Cardiac muscle cell (in vitro differentiated cells and primary cell): ENCODE measurements at regions not wholly inside any gene's neighbourhood (a gene's known extent, or its start where the extent isn't known, plus 50 kb on each side); places are given as distances from the start of the nearest gene placed in this dataset.
"Not testable (repeated sequence)": the region's sequence is repeated elsewhere in the genome, so short reads cannot be mapped to it uniquely, and the experiment has no call there.

Experiments
- DNase-seq, 2 donors: peaks; one replicate each; pipeline versions ENCODE4 v3.0.0 to v3.0.0-alpha.2; 2010 to 2017; ENCODE audit warnings: low read depth in 1 of 2, low spot score in 1 of 2
- H3K27ac ChIP-seq: fragments of 200-600 bp; sonication (generic); 2 replicates; pipeline ENCODE4 v1.5.1; 2016
- H3K27me3 ChIP-seq: fragments of 200-600 bp; sonication (generic); 2 replicates; pipeline ENCODE4 v1.6.0; 2016; ENCODE audit warnings: control low read depth
- H3K36me3 ChIP-seq: fragments of 200-600 bp; sonication (generic); 2 replicates; pipeline ENCODE4 v1.5.1; 2016; ENCODE audit warnings: control low read depth
- H3K4me1 ChIP-seq: fragments of 200-600 bp; sonication (generic); 2 replicates; pipeline ENCODE4 v1.8.1; 2017; ENCODE audit warnings: low read depth, mild to moderate bottlenecking, mixed run types
- H3K4me3 ChIP-seq: fragments of 200-600 bp; sonication (generic); 2 replicates; pipeline ENCODE4 v1.5.1; 2016; ENCODE audit warnings: mild to moderate bottlenecking
- H3K9me3 ChIP-seq: fragments of 200-600 bp; sonication (generic); 2 replicates; pipeline ENCODE4 v1.5.1; 2017; ENCODE audit warnings: low read depth, mild to moderate bottlenecking, control low read depth
- TF ChIP-seq, protein P1 (sequence below): IDR thresholded peaks from 2 replicates; pipeline ENCODE4 v1.5.1; 2012; ENCODE audit warnings: low read depth, mild to moderate bottlenecking, low read length

- H3K4me1 ChIP-seq: no peaks in the 10 kb centered on the region
- H3K27me3 ChIP-seq: no peaks in the 10 kb centered on the region
- TF ChIP-seq, protein P1, sequence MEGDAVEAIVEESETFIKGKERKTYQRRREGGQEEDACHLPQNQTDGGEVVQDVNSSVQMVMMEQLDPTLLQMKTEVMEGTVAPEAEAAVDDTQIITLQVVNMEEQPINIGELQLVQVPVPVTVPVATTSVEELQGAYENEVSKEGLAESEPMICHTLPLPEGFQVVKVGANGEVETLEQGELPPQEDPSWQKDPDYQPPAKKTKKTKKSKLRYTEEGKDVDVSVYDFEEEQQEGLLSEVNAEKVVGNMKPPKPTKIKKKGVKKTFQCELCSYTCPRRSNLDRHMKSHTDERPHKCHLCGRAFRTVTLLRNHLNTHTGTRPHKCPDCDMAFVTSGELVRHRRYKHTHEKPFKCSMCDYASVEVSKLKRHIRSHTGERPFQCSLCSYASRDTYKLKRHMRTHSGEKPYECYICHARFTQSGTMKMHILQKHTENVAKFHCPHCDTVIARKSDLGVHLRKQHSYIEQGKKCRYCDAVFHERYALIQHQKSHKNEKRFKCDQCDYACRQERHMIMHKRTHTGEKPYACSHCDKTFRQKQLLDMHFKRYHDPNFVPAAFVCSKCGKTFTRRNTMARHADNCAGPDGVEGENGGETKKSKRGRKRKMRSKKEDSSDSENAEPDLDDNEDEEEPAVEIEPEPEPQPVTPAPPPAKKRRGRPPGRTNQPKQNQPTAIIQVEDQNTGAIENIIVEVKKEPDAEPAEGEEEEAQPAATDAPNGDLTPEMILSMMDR: no peak
- H3K27ac ChIP-seq: no peak overlapping the region
- DNase-seq: no peak
- no peak overlapping the region for H3K4me3 ChIP-seq
- H3K9me3 ChIP-seq: no peaks in the 10 kb centered on the region
- no peaks in the 10 kb centered on the region for H3K36me3 ChIP-seq
These were observed 1686.8 kb downstream of the LRRC4C start for GRCh38 chr11:39772525-39773137.

- DNase-seq: no peak
- TF ChIP-seq, protein P1: no peak
- Histone ChIP-seq H3K36me3 (no peaks in the 10 kb centered on the region), H3K27ac (no peak overlapping the region), H3K4me1 (no peaks in the 10 kb centered on the region), H3K4me3 (no peak overlapping the region), H3K27me3 (no peaks in the 10 kb centered on the region), H3K9me3 (no peaks in the 10 kb centered on the region)
These were observed 1691.2 kb downstream of the LRRC4C start for GRCh38 chr11:39768214-39768613.

DNA sequence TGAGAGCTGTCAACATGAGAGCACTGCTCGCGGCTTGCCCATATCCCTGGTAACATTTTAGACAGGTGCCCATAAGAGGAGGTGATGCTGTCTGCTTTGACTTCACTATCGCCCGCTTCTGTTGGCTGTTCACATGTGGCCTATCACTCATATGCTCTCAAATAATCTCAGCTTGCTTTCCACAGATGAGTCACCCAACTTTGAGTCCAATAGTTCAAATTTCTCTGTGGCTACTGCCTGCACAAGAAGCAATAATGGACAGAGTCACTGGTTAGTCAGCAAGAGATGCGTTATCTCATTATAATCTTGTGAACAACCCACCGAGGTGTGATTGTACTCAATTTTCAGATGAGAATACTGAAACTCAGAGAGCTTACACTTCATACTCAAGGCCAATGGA, 1714.1 kb downstream of the LRRC4C start:
- Histone ChIP-seq H3K36me3 (no peaks in the 10 kb centered on the region), H3K4me3 (no peak overlapping the region), H3K27me3 (no peaks in the 10 kb centered on the region), H3K9me3 (no peaks in the 10 kb centered on the region), H3K4me1 (no peaks in the 10 kb centered on the region), H3K27ac (no peak overlapping the region)
- TF ChIP-seq, protein P1: no peak
- DNase-seq: no peak

DNA sequence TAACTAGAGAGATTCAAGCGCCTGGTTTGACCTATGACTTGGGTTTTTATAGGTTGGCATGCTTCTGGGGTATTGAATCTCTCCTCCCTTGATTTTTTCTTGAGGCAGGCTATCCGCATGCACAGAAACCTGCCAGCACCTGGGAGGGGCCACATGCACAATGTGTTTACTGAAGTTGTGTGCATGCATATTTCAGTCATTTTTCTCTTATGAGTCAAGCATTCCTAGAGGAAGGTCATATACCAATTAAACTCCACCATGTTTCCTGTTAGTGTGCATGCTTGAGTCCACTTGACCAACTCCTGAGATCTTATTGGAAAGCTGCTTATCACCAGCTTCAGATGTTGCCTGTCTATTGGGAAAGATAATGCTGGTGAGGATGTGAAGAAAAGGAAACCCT, 1718.4 kb downstream of the LRRC4C start:
- Histone ChIP-seq H3K9me3 (no peaks in the 10 kb centered on the region), H3K27me3 (no peaks in the 10 kb centered on the region), H3K36me3 (no peaks in the 10 kb centered on the region), H3K4me1 (no peaks in the 10 kb centered on the region), H3K4me3 (no peak overlapping the region), H3K27ac (no peak overlapping the region)
- TF ChIP-seq, protein P1: no peak
- no peak for DNase-seq

DNA sequence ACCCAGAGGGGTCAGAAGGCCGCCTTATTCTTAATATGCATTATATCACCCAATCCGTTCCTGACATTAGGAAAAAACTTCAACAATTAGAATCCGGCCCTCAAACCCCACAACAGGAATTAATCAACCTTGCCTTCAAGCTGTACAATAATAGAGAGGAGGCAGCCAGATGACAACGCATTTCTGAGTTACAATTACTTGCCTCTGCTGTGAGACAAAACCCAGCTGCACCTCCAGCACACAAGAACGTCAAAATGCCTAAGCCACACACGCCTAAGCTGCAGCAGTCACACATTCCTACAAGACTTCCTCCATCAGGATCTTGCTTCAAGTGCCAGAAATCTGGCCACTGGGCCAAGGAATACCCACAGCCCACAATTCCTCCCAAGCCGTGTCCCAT, 1723.1 kb downstream of the LRRC4C start:
- not testable (repeated sequence) for H3K27me3 ChIP-seq, DNase-seq, H3K9me3 ChIP-seq, H3K27ac ChIP-seq, H3K36me3 ChIP-seq, H3K4me1 ChIP-seq, H3K4me3 ChIP-seq

DNA sequence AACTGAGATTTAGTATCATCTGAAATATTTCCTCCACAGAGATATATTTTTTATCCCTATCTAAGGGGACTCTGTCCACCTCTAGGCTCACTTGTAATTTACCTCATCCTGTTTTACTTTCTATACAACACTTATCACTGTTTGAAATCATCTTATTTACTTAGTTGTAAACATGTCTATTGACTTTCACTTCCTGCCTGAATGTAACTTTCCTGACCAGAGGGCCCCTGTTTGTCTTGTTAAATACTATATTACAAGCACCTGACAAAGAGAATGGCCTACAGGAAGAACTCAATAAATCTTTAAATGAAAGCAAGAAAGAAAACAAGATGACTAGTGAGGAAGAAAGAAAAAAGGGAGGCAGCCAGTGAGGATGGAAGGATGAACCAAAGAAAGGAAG, 1727.5 kb downstream of the LRRC4C start:
- no peak for DNase-seq
- no peak overlapping the region for H3K27ac ChIP-seq
- H3K4me1 ChIP-seq: peaks cover 10% of the 10 kb centered on the region
- H3K36me3 ChIP-seq: no peaks in the 10 kb centered on the region
- H3K4me3 ChIP-seq: no peak overlapping the region
- no peaks in the 10 kb centered on the region for H3K9me3 ChIP-seq
- TF ChIP-seq, protein P1: no peak
- H3K27me3 ChIP-seq: no peaks in the 10 kb centered on the region
